A673 (cell line): ENCODE measurements at regions not wholly inside any gene's neighbourhood (a gene's known extent, or its start where the extent isn't known, plus 50 kb on each side); places are given as distances from the start of the nearest gene placed in this dataset.

Source experiments
- CTCF ChIP-seq: fragments of 300-800, 200-600 bp; sonication (generic); conservative IDR thresholded peaks from 2 replicates; pipeline ENCODE4 v1.5.1; 2017; ENCODE audit warnings: low read depth, mild to moderate bottlenecking, antibody characterized with exemption, low read length, moderate library complexity, mixed read lengths
- EZH2 ChIP-seq: fragments of 200-600 bp; sonication (generic); IDR thresholded peaks from 2 replicates; pipeline ENCODE4 v1.6.1; 2017; ENCODE audit warnings: borderline replicate concordance, low read depth, mild to moderate bottlenecking, mixed read lengths, antibody characterized with exemption, low read length; ENCODE audit not compliant: poor library complexity, severe bottlenecking

GRCh38 chr5:165705960-165706359 lies 2200.5 kb downstream of the MAT2B start:
- TF ChIP-seq CTCF, result no peak
- no peak for TF ChIP-seq EZH2
